OCI-LY3 (cell line): ENCODE measurements at regions not wholly inside any gene's neighbourhood (a gene's known extent, or its start where the extent isn't known, plus 50 kb on each side); places are given as distances from the start of the nearest gene placed in this dataset.

Experiments used
- EZH2phosphoT487 ChIP-seq: fragments of 200-600 bp; shearing (Covaris generic); IDR thresholded peaks from 2 replicates; pipeline ENCODE4 v1.6.1; 2018; ENCODE audit warnings: antibody characterized with exemption, mixed run types, low read depth
- TF ChIP-seq, protein P1 (sequence below): fragments of 200-600, 300-600 bp; sonication (generic); IDR thresholded peaks from 2 replicates; pipeline ENCODE4 v1.5.1; 2014; ENCODE audit warnings: antibody characterized with exemption, low read length, low read depth

DNA sequence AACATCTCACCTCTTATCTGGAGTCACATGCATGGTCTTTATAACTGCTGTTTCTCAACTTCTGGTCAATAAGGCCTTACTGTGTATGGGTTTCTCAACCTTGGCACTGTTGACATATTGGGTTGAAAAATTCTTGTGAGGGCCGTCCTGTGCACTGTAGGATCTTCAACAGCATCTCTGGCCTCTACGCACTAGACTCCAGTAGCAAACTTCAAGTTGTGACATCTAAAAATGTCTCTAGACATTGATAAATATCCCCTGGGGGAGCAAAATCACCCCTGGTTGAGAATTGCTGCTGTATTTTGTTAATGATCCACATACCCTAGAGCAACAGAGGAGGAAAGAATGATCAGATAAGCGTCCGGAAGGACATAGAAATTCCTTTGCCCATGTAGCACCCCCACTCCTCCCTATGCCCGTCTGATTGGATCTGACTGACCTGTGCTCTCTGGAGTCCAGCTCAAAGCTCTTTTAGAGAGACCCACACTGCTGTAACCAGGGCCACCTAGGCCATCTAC lies 423.5 kb upstream of the ZMIZ1 start:
- TF ChIP-seq, protein P1, sequence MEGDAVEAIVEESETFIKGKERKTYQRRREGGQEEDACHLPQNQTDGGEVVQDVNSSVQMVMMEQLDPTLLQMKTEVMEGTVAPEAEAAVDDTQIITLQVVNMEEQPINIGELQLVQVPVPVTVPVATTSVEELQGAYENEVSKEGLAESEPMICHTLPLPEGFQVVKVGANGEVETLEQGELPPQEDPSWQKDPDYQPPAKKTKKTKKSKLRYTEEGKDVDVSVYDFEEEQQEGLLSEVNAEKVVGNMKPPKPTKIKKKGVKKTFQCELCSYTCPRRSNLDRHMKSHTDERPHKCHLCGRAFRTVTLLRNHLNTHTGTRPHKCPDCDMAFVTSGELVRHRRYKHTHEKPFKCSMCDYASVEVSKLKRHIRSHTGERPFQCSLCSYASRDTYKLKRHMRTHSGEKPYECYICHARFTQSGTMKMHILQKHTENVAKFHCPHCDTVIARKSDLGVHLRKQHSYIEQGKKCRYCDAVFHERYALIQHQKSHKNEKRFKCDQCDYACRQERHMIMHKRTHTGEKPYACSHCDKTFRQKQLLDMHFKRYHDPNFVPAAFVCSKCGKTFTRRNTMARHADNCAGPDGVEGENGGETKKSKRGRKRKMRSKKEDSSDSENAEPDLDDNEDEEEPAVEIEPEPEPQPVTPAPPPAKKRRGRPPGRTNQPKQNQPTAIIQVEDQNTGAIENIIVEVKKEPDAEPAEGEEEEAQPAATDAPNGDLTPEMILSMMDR: no peak
- no peak for TF ChIP-seq EZH2phosphoT487
